ENCODE measurements at regions not wholly inside any gene's neighbourhood (a gene's known extent, or its start where the extent isn't known, plus 50 kb on each side); places are given as distances from the start of the nearest gene placed in this dataset.

GRCh38 chrX:77396781-77397180 is 50.4 kb upstream of the FGF16 start:
- no peak for TF ChIP-seq CTCF (CRISPR knock-in tag; IDR thresholded peaks at IDR 0.05)
- no peak for TF ChIP-seq ATRX (CRISPR knock-in tag; IDR thresholded peaks at IDR 0.05; ENCODE audit: borderline replicate concordance)
- no peak for TF ChIP-seq ZNF746 (CRISPR knock-in tag; IDR thresholded peaks at IDR 0.05)
- no peak for TF ChIP-seq RFX5 (IDR thresholded peaks at IDR 0.05; ENCODE audit: low read depth, low read length)
- TF ChIP-seq ZNF121 (CRISPR knock-in tag; IDR thresholded peaks at IDR 0.05): no peak
- no peak for TF ChIP-seq SNAPC5 (CRISPR knock-in tag; IDR thresholded peaks at IDR 0.05; ENCODE audit: borderline replicate concordance)
- TF ChIP-seq SNRNP70 (IDR thresholded peaks at IDR 0.05; ENCODE audit: low read depth, low read length): no peak
- TF ChIP-seq ZBTB33 (CRISPR knock-in tag; IDR thresholded peaks at IDR 0.05): no peak
- no peak for TF ChIP-seq IKZF1 (IDR thresholded peaks at IDR 0.05)
- TF ChIP-seq ZNF510 (CRISPR knock-in tag; IDR thresholded peaks at IDR 0.05; ENCODE audit: low read depth): no peak
- TF ChIP-seq ZNF737 (CRISPR knock-in tag; IDR thresholded peaks at IDR 0.05; ENCODE audit: borderline replicate concordance): no peak
- no peak for TF ChIP-seq ZBTB37 (CRISPR knock-in tag; IDR thresholded peaks at IDR 0.05)
- no peak for TF ChIP-seq ARNT (IDR thresholded peaks at IDR 0.05)
